ENCODE measurements at regions not wholly inside any gene's neighbourhood (a gene's known extent, or its start where the extent isn't known, plus 50 kb on each side); places are given as distances from the start of the nearest gene placed in this dataset.

DNA sequence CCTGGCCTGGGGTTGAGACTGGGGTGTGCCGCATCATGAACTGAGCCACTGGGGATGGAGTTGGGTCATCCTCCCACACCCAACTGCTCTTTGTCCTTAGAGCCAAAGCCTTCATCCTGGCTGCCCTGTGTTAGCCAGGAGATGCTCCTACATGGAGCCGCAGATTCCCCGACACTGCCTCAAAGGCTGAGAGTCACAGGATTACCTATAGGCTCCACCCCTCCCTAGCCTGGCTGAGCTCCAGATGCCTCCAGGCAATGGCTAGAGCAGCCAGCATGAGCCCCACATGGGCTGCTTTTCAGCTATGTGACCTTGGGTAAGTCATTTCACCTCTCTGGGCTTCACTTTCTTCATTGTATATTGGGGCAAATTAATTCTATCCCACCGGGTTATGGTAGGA is 119.9 kb upstream of the POU3F1 start:
- Histone ChIP-seq H3K4me2 (ENCODE audit: low read depth, low read length, poor library complexity, severe bottlenecking) (no peak overlapping the region), H3K9ac (ENCODE audit: low read length) (no peak overlapping the region), H3F3A (ENCODE audit: insufficient read depth) (no peaks in the 10 kb centered on the region), H3K27ac (ENCODE audit: low read depth, low read length) (no peak overlapping the region), H3K9me2 (replicated peaks; ENCODE audit: insufficient read depth, low read length) (no peaks in the 10 kb centered on the region), H3K79me2 (ENCODE audit: insufficient read depth, low read length) (no peaks in the 10 kb centered on the region), H3K4me3 (ENCODE audit: insufficient read depth, low read length, poor library complexity, severe bottlenecking) (no peak overlapping the region), H3K9me3 (ENCODE audit: insufficient read depth, low read length) (no peaks in the 10 kb centered on the region), H4K20me1 (ENCODE audit: low read depth, low read length) (no peaks in the 10 kb centered on the region), H2AFZ (ENCODE audit: low read depth, low read length, severe bottlenecking) (no peak overlapping the region), H3K36me3 (ENCODE audit: low read length) (no peaks in the 10 kb centered on the region), H3K27me3 (ENCODE audit: low read length) (no peaks in the 10 kb centered on the region)
- TF ChIP-seq, protein P1, sequence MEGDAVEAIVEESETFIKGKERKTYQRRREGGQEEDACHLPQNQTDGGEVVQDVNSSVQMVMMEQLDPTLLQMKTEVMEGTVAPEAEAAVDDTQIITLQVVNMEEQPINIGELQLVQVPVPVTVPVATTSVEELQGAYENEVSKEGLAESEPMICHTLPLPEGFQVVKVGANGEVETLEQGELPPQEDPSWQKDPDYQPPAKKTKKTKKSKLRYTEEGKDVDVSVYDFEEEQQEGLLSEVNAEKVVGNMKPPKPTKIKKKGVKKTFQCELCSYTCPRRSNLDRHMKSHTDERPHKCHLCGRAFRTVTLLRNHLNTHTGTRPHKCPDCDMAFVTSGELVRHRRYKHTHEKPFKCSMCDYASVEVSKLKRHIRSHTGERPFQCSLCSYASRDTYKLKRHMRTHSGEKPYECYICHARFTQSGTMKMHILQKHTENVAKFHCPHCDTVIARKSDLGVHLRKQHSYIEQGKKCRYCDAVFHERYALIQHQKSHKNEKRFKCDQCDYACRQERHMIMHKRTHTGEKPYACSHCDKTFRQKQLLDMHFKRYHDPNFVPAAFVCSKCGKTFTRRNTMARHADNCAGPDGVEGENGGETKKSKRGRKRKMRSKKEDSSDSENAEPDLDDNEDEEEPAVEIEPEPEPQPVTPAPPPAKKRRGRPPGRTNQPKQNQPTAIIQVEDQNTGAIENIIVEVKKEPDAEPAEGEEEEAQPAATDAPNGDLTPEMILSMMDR (IDR thresholded peaks at IDR 0.05; ENCODE audit: insufficient read depth, low read length, poor library complexity, severe bottlenecking), result no peak
- TF ChIP-seq EZH2phosphoT487 (conservative IDR thresholded peaks at IDR 0.05; ENCODE audit: low read length), result no peak

DNA sequence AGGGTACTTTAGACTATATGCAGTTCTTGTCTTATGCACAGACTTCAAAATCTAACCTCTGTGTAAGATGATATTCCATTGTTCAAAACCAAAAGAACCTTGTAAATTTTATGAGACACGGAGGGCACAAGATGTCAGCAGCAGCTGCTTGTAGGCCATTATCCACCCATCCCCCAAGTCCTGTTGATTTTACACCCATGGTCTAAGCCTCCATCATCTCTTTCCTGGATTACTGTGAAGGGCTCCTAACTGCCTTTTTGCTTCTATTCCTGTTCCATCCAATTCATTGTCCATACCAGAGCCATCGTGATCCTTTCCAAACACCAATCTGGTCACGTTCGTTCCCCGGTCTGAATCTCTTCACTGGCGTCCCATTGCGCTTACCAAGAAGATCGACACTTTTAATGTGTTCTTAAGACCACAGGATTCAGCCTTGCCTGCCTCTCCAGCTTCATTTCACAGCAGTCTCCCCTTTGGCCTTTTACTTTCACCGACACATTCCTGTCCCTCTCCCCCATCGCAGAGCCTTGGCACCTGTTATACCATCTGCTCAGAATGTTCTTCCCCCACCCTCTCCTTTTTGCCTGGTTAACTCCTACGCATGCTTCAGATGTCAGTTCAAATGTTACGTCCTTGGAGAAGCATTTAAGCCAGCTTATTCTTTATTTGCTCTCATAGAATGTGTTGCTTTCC is 107.3 kb upstream of the POU3F1 start:
- Histone ChIP-seq H3K4me2 (ENCODE audit: low read depth, low read length, poor library complexity, severe bottlenecking) (peak overlapping the region; percentile 50), H4K20me1 (ENCODE audit: low read depth, low read length) (no peaks in the 10 kb centered on the region), H3K9ac (ENCODE audit: low read length) (no peak overlapping the region), H3K79me2 (ENCODE audit: insufficient read depth, low read length) (no peaks in the 10 kb centered on the region), H3K27ac (ENCODE audit: low read depth, low read length) (peak overlapping the region; percentile 96), H2AFZ (ENCODE audit: low read depth, low read length, severe bottlenecking) (no peak overlapping the region), H3F3A (ENCODE audit: insufficient read depth) (peaks cover 21% of the 10 kb centered on the region), H3K27me3 (ENCODE audit: low read length) (no peaks in the 10 kb centered on the region), H3K36me3 (ENCODE audit: low read length) (no peaks in the 10 kb centered on the region), H3K9me3 (ENCODE audit: insufficient read depth, low read length) (no peaks in the 10 kb centered on the region), H3K9me2 (replicated peaks; ENCODE audit: insufficient read depth, low read length) (no peaks in the 10 kb centered on the region), H3K4me3 (ENCODE audit: insufficient read depth, low read length, poor library complexity, severe bottlenecking) (no peak overlapping the region)
- TF ChIP-seq, protein P1 (IDR thresholded peaks at IDR 0.05; ENCODE audit: insufficient read depth, low read length, poor library complexity, severe bottlenecking), result no peak
- no peak for TF ChIP-seq EZH2phosphoT487 (conservative IDR thresholded peaks at IDR 0.05; ENCODE audit: low read length)

DNA sequence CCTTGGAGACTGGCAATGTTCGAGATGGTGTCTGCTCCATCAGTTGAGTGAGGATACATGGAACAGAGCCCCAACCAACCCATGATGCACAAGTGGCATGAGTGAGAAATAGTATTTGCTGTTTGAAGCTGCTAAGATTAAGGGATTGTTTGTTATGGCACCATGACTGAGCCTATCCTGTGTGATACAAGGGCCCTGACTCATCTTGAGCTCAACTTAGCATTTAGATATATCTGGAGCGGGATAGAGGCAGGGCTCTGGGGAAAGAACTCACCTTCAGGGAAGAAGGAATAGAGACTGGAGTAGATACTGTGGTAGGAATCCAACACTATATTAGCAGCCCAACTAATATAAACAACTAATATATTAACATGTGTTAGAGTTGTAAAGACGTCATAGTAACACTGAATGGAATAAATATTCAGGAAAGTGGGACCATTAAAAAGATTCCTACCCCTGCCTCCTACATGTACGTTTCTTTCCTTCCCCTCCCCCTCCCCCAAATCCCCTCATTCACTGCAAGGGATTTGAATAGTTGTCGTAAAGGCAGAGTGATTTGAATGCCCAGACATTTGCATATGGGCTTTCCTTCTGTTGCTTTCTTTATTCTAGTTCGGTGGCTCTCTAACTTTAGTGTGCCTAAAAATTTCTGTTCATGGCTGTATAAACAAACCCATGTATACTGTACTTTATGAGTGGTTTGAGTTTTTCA is 106.6 kb upstream of the POU3F1 start:
- H3F3A ChIP-seq (ENCODE audit: insufficient read depth), result peaks cover 21% of the 10 kb centered on the region
- TF ChIP-seq EZH2phosphoT487 (conservative IDR thresholded peaks at IDR 0.05; ENCODE audit: low read length), result no peak
- TF ChIP-seq, protein P1 (IDR thresholded peaks at IDR 0.05; ENCODE audit: insufficient read depth, low read length, poor library complexity, severe bottlenecking), result no peak
- peak overlapping the region; percentile 16 for H3K4me3 ChIP-seq (ENCODE audit: insufficient read depth, low read length, poor library complexity, severe bottlenecking)
- no peaks in the 10 kb centered on the region for H3K9me2 ChIP-seq (replicated peaks; ENCODE audit: insufficient read depth, low read length)
- H3K9ac ChIP-seq (ENCODE audit: low read length), result peak overlapping the region; percentile 30; the same call in 1 of the 2 replicates
- no peaks in the 10 kb centered on the region for H3K36me3 ChIP-seq (ENCODE audit: low read length)
- no peaks in the 10 kb centered on the region for H3K27me3 ChIP-seq (ENCODE audit: low read length)
- H4K20me1 ChIP-seq (ENCODE audit: low read depth, low read length), result no peaks in the 10 kb centered on the region
- no peak overlapping the region for H2AFZ ChIP-seq (ENCODE audit: low read depth, low read length, severe bottlenecking)
- H3K27ac ChIP-seq (ENCODE audit: low read depth, low read length), result peak overlapping the region; percentile 96
- peak overlapping the region; percentile 50 for H3K4me2 ChIP-seq (ENCODE audit: low read depth, low read length, poor library complexity, severe bottlenecking)
- H3K9me3 ChIP-seq (ENCODE audit: insufficient read depth, low read length), result no peaks in the 10 kb centered on the region
- H3K79me2 ChIP-seq (ENCODE audit: insufficient read depth, low read length), result no peaks in the 10 kb centered on the region
